GM13977 (cell line): ENCODE measurements at regions not wholly inside any gene's neighbourhood (a gene's known extent, or its start where the extent isn't known, plus 50 kb on each side); places are given as distances from the start of the nearest gene placed in this dataset.

ENCODE experiments used
- DNase-seq: peaks from one replicate; pipeline ENCODE4 v3.0.0; 2012; ENCODE audit warnings: low spot score
- in situ Hi-C: fragments of 300-500 bp; cut with MboI; formaldehyde crosslinking; loops from one replicate; pipeline ENCODE4 v1.12.0; 2022; ENCODE audit warnings: low sequenced_read_pairs, low pct_unique_long_range_greater_than_20kb, mixed read lengths, inconsistent platforms; ENCODE audit not compliant: unreplicated experiment
- TF ChIP-seq, protein P1 (sequence below): IDR thresholded peaks from 2 replicates; pipeline ENCODE4 v1.5.1; 2012; ENCODE audit warnings: mild to moderate bottlenecking, control low read depth; ENCODE audit not compliant: insufficient read depth; ENCODE audit errors: extremely low read depth, missing control alignments

DNA sequence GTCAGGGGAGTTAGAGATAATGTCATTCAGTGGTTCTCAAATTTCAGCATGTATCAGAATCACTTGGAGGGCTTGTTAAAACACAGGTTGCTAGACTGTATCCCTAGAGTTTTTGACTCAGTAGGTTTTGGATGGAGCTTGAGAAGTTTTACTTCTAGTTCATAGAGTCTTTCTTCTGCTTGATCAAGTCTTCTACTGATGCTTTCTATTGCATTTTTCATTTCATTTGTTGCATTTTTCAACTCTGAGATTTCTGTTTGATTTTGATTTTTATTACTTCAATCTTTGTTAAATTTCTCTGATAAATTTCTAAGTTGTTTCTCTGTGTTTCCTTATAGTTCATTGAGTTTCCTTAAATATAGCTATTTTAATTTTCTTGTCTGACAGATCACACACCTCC is 361.4 kb downstream of the RAPGEF2 start:
- TF ChIP-seq, protein P1, sequence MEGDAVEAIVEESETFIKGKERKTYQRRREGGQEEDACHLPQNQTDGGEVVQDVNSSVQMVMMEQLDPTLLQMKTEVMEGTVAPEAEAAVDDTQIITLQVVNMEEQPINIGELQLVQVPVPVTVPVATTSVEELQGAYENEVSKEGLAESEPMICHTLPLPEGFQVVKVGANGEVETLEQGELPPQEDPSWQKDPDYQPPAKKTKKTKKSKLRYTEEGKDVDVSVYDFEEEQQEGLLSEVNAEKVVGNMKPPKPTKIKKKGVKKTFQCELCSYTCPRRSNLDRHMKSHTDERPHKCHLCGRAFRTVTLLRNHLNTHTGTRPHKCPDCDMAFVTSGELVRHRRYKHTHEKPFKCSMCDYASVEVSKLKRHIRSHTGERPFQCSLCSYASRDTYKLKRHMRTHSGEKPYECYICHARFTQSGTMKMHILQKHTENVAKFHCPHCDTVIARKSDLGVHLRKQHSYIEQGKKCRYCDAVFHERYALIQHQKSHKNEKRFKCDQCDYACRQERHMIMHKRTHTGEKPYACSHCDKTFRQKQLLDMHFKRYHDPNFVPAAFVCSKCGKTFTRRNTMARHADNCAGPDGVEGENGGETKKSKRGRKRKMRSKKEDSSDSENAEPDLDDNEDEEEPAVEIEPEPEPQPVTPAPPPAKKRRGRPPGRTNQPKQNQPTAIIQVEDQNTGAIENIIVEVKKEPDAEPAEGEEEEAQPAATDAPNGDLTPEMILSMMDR: no peak
- no peak for DNase-seq
- in situ Hi-C loops: no loop called here

DNA sequence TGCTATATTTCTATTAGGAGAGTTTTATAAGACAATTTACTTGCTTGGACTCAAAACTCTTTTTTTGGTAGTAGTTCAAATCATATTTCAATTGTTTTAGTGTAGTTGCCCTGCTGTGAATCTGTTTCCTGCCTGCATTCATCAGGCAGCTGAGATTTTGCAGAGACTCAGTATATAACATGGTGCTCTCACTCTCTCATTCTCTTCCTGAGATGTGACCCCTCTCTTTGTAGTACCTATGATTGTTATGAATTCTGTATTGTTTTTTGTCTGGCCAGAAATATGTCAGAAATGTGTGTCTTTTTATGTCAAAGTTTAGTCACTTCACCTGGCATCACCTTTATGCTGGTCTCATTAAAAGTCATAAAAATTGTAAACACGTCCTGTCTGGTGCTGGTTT is 374.0 kb downstream of the RAPGEF2 start:
- TF ChIP-seq, protein P1: no peak
- DNase-seq: no peak
- in situ Hi-C loops: no loop called here

DNA sequence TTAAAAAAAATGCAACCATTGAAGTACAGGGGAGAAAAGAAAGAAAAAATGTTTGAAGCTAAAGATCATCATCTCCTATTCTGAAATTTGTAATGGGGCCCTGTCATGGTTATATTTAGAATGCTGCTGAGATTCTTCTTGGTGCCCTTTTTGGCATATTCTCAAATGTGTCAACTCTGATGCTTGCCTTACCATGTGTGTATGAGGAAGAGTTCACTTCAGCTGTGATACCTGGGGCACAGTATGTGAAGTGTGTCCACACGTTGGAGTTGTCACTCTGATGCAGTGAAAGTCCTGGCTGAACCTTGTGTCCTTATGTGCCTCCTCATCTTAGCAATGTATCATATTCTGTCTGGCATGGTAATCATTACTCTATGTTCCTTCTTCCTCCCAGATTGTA is 377.9 kb downstream of the RAPGEF2 start:
- TF ChIP-seq, protein P1: no peak
- no peak for DNase-seq
- in situ Hi-C loops: no loop called here

DNA sequence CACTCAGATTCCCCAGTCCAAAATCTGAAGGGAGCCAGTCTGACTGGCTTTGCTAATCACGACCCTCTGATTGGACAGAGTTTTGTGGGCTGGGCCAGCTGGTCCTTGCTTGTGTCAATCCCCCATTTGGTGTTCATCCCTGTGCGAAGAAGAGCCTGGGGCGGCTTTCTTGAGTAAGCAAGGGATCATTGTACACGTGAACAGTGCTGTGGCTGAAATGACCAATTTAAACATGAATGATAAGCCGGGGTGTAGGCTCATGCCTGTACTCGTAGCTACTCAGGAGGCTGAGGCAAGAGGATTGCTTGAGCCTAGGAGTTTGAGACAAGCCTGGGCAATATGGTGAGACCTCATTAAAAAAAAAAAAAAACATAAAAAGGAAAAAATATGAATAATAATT is 379.1 kb downstream of the RAPGEF2 start:
- DNase-seq: no peak
- TF ChIP-seq, protein P1: no peak
- in situ Hi-C loops: no loop called here

DNA sequence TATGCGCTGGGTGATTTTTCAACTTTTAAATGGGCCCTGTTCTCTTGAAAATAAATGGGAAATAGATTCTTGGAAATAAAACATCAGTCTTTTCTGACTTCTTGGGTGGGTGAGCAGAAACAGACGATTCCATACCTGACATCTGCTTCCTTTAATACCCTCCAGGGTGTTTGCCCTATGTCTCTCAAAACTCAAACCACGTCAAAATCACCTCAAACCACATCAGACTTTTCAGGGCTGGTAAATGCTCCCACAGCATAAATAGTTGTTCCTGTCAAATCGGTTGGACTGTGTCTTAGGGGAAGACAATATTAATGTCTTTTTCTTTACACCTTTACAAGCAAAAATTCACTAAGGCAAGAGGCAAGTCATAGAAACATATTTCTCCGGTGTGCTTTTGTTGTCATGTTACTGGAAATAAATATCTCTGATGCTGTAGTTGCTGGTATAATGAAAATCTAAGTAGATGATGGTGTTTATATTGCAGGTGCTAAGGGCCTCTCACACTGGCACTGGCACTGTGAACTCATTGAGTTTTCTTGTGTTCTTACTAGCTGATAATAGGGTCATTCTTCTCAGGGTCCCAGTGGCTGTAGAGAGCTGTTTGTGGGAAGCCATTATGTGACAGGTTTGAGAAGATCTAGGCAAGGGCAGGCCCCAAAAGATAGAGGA is 380.4 kb downstream of the RAPGEF2 start:
- DNase-seq: no peak
- in situ Hi-C loops: no loop called here
- TF ChIP-seq, protein P1: no peak

DNA sequence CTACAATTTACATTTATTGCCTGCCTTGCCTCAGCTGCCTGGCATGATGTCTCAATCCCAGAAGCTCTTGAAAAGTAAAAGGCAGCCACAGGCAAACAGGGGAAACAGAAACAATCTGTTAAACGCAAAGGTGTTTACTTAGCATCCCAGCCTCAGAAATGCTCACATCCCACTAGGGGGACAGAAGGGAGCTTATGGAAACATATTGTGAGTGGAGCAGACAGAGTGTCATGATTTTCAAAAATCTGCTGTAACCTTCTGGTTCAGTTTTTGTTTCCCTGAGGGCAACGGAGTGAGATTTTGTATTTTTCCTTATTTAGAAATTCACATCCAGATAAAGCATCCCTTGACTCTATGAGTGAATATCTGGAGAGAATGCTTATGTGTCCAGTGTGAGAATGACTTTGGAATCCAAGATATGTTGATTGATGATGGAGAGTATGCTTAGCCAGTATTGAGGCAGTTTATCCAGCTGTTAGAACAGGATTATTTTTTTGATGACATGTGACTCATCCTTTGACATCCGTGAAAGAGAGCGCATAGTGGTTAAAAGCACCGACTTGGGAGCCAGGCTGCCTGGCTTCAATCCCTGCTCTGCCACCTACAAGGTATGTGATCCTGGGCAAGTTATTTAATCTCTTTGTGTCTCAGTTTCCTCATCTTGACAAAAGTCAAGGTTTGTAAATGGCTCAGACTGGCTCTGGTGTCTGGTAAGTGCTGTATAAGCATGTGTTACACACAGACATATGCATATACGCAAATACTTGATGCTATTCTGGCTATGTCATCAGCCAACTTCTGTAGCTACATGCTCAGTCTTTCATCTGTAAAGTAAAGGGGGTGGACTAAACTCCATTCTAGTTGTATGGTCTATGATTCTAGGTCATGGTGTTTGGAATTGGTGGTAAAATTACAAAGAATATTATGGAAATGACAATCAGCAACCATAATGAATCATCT is 381.2 kb downstream of the RAPGEF2 start:
- in situ Hi-C loops: no loop called here
- TF ChIP-seq, protein P1: no peak
- DNase-seq: no peak
